Endothelial cell (in vitro differentiated cells): ENCODE measurements at regions not wholly inside any gene's neighbourhood (a gene's known extent, or its start where the extent isn't known, plus 50 kb on each side); places are given as distances from the start of the nearest gene placed in this dataset.

Experiments
- DNase-seq: peaks from one replicate; pipeline ENCODE4 v3.0.0; 2021; ENCODE audit warnings: low spot score
- H3K27ac Mint-ChIP-seq: one replicate; pipeline ENCODE4 v1.8.0; 2021; ENCODE audit warnings: mixed read lengths, inconsistent platforms; ENCODE audit not compliant: unreplicated experiment
- H3K27me3 Mint-ChIP-seq: one replicate; pipeline ENCODE4 v1.8.0; 2021; ENCODE audit warnings: mild to moderate bottlenecking, moderate library complexity, mixed read lengths, inconsistent platforms; ENCODE audit not compliant: unreplicated experiment
- H3K36me3 Mint-ChIP-seq: one replicate; pipeline ENCODE4 v1.8.0; 2021; ENCODE audit warnings: mild to moderate bottlenecking, low read depth, mixed read lengths, inconsistent platforms; ENCODE audit not compliant: unreplicated experiment
- H3K4me1 Mint-ChIP-seq: one replicate; pipeline ENCODE4 v1.8.0; 2021; ENCODE audit warnings: mild to moderate bottlenecking, mixed read lengths, inconsistent platforms; ENCODE audit not compliant: unreplicated experiment
- H3K4me3 Mint-ChIP-seq: one replicate; pipeline ENCODE4 v1.8.0; 2021; ENCODE audit warnings: mild to moderate bottlenecking, mixed read lengths, inconsistent platforms; ENCODE audit not compliant: unreplicated experiment
- H3K9me3 Mint-ChIP-seq: one replicate; pipeline ENCODE4 v1.8.0; 2021; ENCODE audit warnings: mixed read lengths, inconsistent platforms; ENCODE audit not compliant: unreplicated experiment
- CTCF ChIP-seq: fragments of 200-600 bp; sonication (generic); IDR thresholded peaks from one replicate; pipeline ENCODE4 v1.5.0; 2021; ENCODE audit warnings: antibody characterized with exemption; ENCODE audit not compliant: unreplicated experiment

DNA sequence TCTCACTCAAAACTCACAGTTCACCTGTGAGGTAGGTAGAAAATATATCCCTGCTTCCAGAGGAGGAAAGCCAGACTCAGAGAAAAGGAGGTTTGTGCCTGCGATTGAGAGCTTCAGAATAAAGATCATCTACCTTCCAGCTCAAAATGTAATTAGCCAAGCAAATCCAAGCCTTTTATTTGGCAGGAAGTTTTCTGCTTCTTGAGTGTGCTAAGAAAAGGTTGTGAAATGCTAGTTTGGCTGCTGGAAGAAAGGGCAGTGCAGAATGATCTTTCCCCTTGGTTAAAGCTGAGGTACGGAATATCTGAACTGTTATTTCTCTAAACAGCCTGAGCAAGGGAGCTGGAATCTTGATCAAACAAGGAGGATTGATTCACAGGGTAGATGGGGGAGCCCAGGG lies 59.7 kb upstream of the VCX3B start:
- no peaks in the 10 kb centered on the region for H3K9me3 Mint-ChIP-seq
- H3K36me3 Mint-ChIP-seq, result no peaks in the 10 kb centered on the region
- no peaks in the 10 kb centered on the region for H3K4me1 Mint-ChIP-seq
- H3K27ac Mint-ChIP-seq, result no peak overlapping the region
- TF ChIP-seq CTCF, result no peak
- DNase-seq, result no peak
- no peak overlapping the region for H3K4me3 Mint-ChIP-seq
- no peaks in the 10 kb centered on the region for H3K27me3 Mint-ChIP-seq

GRCh38 chrX:8405631-8406030 lies 59.0 kb upstream of the VCX3B start:
- Mint-ChIP-seq H3K4me3 (no peak overlapping the region), H3K4me1 (no peaks in the 10 kb centered on the region), H3K36me3 (no peaks in the 10 kb centered on the region), H3K27ac (no peak overlapping the region), H3K27me3 (no peaks in the 10 kb centered on the region), H3K9me3 (no peaks in the 10 kb centered on the region)
- DNase-seq, result no peak
- TF ChIP-seq CTCF, result no peak

- no peak overlapping the region for H3K27ac Mint-ChIP-seq
- no peak overlapping the region for H3K4me3 Mint-ChIP-seq
- no peak for TF ChIP-seq CTCF
- no peaks in the 10 kb centered on the region for H3K4me1 Mint-ChIP-seq
- no peak for DNase-seq
- H3K36me3 Mint-ChIP-seq, result no peaks in the 10 kb centered on the region
- no peaks in the 10 kb centered on the region for H3K27me3 Mint-ChIP-seq
- no peaks in the 10 kb centered on the region for H3K9me3 Mint-ChIP-seq
Observed at GRCh38 chrX:8413279-8413678, 51.4 kb upstream of the VCX3B start.
